ENCODE measurements at regions not wholly inside any gene's neighbourhood (a gene's known extent, or its start where the extent isn't known, plus 50 kb on each side); places are given as distances from the start of the nearest gene placed in this dataset.

DNA sequence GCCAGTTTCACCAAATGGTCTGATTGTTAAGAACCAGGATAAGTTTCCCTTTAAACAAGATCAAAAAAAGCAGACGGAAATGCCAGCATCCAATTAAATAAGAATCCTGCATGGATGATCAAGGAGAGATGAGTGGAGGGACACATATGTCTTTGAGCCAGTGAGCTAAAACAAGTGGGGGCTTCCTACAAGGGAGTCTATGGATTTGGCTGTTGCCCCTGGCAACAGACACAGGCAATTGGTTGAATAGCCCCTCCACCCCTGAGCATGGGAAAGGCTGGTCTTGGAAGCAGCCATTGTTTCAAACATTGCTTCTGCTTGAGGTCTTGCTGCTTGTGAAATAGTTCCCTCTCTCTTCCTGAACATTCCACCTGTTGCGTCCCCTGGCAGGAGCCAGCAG is 374.7 kb upstream of the ERCC4 start:
- Mint-ChIP-seq H3K36me3 (no peaks in the 10 kb centered on the region), H3K9me3 (peaks cover 0 to 14% of the 10 kb centered on the region in 2 donors), H3K27ac (no peak overlapping the region)
- ATAC-seq (no peak), DNase-seq (ENCODE audit: low spot score in 2 of 2) (no peak)

DNA sequence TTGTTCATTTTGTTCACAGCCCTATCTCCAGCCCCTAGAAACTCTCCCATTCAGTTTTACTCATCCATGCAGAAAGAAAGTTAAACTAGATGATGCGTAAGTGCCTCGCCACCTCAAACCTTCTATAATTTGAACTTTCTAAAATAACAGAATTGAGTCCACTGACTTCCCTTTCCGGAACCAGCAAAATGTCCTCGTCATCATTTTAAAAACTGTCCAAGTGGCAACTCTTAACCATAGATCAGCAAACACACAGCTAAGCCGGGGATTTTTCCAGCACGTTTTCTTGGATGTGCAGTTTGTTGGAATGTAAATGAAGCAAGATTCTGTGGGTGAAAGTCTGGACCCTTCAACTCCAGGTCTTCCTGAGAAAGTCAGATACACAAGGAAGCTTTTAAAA is 369.7 kb upstream of the ERCC4 start:
- Mint-ChIP-seq H3K36me3 (no peaks in the 10 kb centered on the region), H3K9me3 (peaks cover 0 to 11% of the 10 kb centered on the region in 2 donors), H3K27ac (no peak overlapping the region)
- ATAC-seq (no peak), DNase-seq (ENCODE audit: low spot score in 2 of 2) (no peak)

DNA sequence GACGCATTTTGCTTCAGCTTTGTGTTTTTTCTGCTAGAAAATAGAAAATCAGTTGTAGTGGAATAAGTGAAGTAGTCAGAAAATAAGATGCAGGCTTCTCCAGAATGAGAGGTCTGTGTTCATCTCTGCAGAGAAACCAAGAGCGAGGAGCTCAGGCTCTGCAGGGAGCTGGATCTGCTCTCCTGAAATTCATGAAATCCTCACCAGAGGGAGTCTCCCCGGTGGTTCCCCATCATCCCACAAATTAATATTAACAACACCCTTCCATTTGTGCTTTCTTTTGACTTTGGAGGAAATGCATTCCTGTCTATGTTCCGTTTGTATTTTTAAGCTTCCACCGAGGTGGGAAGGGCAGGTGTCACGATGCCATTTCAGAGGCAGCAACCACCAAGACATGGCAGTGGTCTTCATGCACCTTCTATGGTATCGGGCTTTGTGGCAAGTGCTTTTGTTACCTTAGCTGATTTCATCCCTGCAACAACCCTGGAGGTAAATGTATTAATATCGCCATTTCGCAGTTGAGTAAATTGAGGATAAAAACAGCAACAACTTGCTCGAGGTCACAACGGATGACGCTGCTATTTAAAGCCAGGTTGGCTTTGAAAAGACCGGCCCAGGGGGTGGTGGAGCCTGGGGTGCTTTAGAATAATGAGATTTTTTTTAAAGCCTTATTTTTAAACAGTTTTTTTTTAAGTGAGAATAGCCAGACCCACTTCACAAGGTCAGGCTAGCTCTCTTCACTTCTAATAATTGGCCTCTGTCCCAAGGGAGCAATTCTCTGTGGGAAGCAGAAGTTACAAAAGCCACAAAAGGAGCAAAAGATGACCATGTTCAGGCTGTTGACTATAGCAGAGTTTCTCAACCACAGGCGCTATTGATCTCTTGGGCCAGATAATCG is 367.6 kb upstream of the ERCC4 start:
- Mint-ChIP-seq H3K36me3 (no peaks in the 10 kb centered on the region), H3K9me3 (peaks cover 4 to 11% of the 10 kb centered on the region in 2 donors), H3K27ac (no peak overlapping the region)
- no peak for ATAC-seq
- DNase-seq (ENCODE audit: low spot score in 2 of 2), result no peak

DNA sequence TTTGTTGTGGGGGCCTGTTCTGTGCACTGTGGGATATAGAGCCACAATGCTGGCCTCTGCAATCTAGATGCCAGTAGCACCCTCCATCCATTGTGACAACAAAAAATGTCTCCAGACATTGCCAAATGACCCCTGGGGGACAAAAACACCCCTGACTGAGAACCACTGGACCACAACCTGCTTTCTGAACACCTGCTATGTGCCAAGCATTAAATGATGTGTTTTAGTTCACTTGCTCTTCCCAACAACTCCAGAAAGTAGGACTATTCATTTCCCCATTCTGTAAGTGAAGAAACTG is 367.0 kb upstream of the ERCC4 start:
- Mint-ChIP-seq H3K27ac (no peak overlapping the region), H3K9me3 (peaks cover 4 to 11% of the 10 kb centered on the region in 2 donors), H3K36me3 (no peaks in the 10 kb centered on the region)
- no peak for DNase-seq (ENCODE audit: low spot score in 2 of 2)
- ATAC-seq, result no peak

DNA sequence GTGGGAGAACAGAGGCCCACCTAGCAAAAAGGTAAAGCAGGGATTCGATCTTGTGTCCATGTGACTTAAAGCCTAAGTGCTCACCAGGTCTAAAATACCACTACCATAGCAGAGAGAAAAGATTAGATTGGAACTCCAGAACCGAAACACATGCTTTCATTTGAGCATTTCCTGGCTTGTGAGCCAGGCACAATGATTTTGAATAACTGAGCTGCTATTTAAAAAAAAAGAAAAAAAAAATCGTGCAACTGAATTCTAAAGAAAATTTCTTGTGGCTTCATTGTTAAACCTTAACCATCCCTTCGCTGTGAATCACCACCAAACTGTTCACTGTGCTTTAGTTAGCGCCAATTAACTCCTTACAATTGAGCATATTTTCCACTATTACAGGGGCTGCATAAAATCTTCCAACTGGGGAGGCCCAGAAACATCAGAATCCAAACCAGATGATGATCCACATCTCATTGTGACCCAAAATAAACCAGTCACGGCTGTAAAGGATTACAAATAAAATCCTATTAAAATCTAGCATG is 366.4 kb upstream of the ERCC4 start:
- peaks cover 4 to 11% of the 10 kb centered on the region in 2 donors for H3K9me3 Mint-ChIP-seq
- ATAC-seq, result no peak

DNA sequence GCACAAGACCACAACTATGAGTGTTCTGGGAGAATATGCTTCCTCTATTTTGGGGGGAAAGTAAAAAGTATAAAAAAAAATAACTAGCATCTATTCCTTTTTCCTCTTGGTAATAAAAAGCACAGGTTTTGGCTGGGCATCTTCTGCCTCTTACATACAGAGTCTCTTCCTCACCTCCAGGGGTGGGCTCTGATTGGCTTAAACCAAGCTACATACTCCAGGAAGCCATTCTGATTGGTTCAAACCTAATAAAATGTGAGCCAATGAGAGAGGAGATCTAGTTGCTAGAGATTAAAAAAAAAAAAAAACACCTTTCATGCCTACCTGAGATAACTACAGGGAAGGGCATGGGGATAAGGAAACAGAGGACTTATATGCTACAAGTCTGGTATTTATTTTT is 365.9 kb upstream of the ERCC4 start:
- H3K27ac Mint-ChIP-seq, result no peak overlapping the region
- no peaks in the 10 kb centered on the region for H3K36me3 Mint-ChIP-seq
- DNase-seq (ENCODE audit: low spot score in 2 of 2) (no peak), ATAC-seq (no peak)
- H3K9me3 Mint-ChIP-seq, result peaks cover 4 to 11% of the 10 kb centered on the region in 2 donors

More for the DNA sequence above, 366.4 kb upstream of the ERCC4 start:
- DNase-seq (ENCODE audit: low spot score in 2 of 2), result no peak
- Mint-ChIP-seq H3K27ac (no peak overlapping the region), H3K36me3 (no peaks in the 10 kb centered on the region)

DNA sequence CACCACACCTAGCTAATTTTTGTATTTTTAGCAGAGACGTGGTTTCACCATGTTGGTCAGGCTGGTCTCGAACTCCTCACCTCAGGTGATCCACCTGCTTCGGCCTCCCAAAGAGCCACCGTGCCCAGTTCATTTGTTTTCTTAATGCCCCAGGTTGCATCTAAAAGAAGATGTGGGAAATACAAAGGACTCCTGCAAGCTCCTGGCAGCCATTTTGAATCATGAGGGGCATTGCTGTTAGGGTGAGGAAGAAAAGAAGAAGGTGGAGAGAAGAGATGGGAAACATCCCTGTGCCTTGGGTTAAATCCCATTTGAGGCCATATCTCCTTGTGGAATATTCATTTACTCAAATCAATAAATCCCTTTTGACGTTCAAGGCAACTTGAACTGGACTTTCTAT is 365.3 kb upstream of the ERCC4 start:
- no peak overlapping the region for H3K27ac Mint-ChIP-seq
- no peak for DNase-seq (ENCODE audit: low spot score in 2 of 2)
- peaks cover 4 to 11% of the 10 kb centered on the region in 2 donors for H3K9me3 Mint-ChIP-seq
- H3K36me3 Mint-ChIP-seq, result no peaks in the 10 kb centered on the region
- no peak for ATAC-seq

DNA sequence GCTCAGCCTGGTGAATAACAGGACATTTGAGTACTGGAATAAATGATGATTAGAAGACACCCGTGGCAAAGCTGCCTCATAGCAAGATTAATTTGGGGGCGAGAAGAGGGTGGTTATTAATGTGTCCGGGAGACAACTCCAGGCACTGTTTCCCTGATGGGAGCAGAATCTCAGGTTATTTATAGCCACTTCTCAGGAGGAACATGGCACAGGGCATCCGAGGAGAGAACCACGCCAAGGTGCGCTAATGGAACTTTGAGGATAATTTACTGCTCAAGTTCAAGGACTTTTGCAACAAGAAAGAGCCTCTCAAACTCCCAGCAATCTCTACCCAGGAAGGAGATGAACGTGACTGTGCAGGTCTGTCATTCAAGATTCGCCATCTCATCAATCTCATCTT is 362.5 kb upstream of the ERCC4 start:
- no peak for DNase-seq (ENCODE audit: low spot score in 2 of 2)

DNA sequence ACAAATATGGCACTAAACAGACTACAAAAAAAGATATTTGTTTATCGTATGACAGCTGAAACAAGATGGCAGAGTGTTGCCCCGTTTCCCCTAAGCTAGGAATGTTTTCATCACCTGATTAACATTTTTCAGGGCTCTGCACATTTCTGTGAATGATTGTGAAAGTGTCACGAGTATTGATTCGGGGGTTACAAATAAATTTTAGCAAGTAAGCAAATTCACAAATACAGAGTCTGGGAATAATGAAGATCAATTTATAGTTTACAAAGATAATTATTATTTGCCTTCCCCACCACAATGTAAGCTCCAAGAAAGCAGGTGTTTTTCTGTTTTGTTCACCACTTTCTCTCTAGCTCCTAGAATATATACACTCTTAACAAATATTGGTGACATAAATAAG is 361.2 kb upstream of the ERCC4 start:
- Mint-ChIP-seq H3K27ac (no peak overlapping the region), H3K36me3 (no peaks in the 10 kb centered on the region), H3K9me3 (peaks cover 0 to 10% of the 10 kb centered on the region in 2 donors)
- DNase-seq (ENCODE audit: low spot score in 2 of 2), result no peak
- no peak for ATAC-seq

More for the DNA sequence above, 362.5 kb upstream of the ERCC4 start:
- ATAC-seq, result no peak
- Mint-ChIP-seq H3K36me3 (no peaks in the 10 kb centered on the region), H3K27ac (no peak overlapping the region), H3K9me3 (peaks cover 6 to 10% of the 10 kb centered on the region in 2 donors)

DNA sequence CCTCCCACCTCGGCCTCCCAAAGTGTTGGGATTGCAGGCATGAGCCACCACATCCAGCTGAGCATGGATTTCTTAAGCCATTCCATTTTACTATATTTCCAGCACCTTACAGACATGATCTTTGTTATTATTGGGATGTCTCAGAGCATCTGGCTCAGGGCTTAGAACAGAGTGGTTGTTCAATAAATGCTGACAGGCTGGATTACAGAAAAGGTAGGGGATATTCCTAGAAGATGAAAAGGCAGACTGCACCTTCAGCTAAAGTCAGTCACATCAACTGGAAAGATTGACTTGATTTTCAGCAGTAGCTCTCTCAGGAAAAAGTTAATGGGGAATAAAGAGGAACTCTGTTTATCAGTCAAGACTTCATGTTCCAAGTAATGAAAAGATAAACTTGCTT is 360.3 kb upstream of the ERCC4 start:
- ATAC-seq, result no peak
- peaks cover 0 to 10% of the 10 kb centered on the region in 2 donors for H3K9me3 Mint-ChIP-seq
- DNase-seq (ENCODE audit: low spot score in 2 of 2), result no peak
- H3K36me3 Mint-ChIP-seq, result no peaks in the 10 kb centered on the region
- H3K27ac Mint-ChIP-seq, result no peak overlapping the region

DNA sequence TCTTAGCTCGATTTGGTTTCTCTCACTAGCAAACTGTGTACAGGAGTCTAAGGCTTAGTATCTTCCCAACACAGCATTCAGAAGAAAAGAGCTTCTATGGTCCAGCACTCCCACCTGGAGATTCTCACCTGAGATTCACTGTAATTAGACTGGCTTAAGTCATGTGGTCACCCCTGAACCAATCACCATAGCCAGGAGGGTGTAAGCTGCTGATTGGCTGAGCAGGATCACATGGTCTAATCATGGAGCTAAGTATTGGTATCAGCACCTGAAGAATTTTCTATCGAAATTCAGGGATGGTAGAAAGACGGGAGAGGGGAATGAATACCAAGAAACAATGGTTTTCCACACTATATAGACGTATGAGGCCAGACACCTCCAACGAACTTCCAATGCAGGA is 359.8 kb upstream of the ERCC4 start:
- DNase-seq (ENCODE audit: low spot score in 2 of 2) (no peak), ATAC-seq (no peak)
- Mint-ChIP-seq H3K9me3 (peaks cover 0 to 10% of the 10 kb centered on the region in 2 donors), H3K27ac (no peak overlapping the region), H3K36me3 (no peaks in the 10 kb centered on the region)

DNA sequence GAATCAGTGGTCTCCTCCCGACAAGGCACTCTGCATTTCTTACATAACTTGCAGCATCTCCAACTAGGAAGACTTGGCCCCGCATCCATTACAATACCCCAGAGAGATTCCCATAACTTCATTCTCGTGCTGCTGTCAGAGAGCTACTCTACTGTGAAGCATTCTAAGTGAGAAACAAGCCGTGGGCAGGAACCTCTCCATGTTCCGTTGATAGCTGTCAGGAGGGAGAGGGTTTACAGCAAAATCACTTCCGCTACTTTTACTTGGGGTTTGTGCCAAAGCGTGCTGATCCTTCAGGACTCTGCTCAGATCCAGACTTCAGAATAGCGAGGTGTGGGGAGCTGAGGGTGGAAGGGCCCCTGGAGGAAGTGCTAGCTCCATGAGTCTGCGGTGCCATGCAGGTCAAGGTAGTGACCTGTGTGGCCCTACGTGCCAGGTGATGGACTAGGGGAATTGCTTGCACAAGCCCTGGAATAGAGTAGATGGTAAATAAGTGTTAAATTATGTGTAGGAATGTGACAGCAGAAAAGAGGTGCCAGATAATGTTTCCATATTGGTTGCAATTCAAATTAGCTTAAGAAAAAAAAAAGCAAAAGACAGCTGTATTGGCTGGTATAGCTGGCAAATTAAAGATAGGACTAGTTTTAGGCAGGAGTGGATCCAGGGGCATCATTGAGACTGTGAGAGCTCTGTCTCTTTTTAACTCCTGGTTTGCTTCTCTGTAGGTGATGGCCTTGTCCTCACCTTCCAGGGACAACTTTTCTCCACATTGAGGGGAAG is 358.5 kb upstream of the ERCC4 start:
- Mint-ChIP-seq H3K9me3 (peaks cover 0 to 14% of the 10 kb centered on the region in 2 donors), H3K27ac (no peak overlapping the region), H3K36me3 (no peaks in the 10 kb centered on the region)
- no peak for ATAC-seq
- DNase-seq (ENCODE audit: low spot score in 2 of 2), result no peak

DNA sequence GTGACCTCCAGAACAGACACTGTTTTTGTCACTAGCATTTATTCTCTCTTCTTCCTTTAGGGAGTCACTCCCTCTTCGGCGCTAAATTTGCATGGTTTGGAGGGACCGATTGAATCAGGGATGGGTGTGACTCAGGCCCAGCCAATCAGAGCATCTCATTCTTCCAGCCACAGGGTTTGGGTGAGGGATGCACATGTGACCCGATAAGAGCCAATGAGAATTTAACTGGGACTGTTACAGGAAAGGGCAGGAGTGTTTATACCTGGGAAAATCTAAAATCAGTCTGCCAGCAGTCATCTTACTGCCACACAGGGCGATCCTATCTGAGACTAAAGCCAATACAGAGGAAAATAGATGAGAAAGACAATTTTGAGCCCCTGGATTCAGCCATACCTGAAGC is 351.2 kb upstream of the ERCC4 start:
- DNase-seq (ENCODE audit: low spot score in 2 of 2) (no peak), ATAC-seq (no peak)
- Mint-ChIP-seq H3K9me3 (peaks cover 4 to 12% of the 10 kb centered on the region in 2 donors), H3K36me3 (peaks cover 0 to 6% of the 10 kb centered on the region in 2 donors), H3K27ac (no peak overlapping the region)

DNA sequence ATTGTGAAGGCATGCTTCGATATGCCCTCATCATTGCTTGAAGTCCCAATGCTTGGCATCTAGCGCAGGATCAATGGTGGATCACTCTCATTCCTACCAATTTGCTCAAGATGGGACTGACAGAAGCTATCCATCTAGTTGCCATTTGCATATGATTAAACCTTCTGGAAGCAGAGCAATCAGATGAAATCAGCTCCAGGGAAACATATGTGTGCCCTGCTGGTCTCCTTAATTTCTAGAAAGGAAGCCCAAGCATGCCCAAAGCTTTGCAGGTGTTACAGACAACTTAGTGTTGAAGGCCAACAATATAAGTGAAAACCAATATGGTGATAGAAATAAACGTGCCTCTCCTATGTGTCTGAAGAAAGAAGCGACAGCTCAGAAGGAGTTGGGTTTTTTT is 350.0 kb upstream of the ERCC4 start:
- peaks cover 4 to 12% of the 10 kb centered on the region in 2 donors for H3K9me3 Mint-ChIP-seq
- DNase-seq (ENCODE audit: low spot score in 2 of 2) (no peak), ATAC-seq (no peak)
- no peak overlapping the region for H3K27ac Mint-ChIP-seq
- peaks cover 0 to 6% of the 10 kb centered on the region in 2 donors for H3K36me3 Mint-ChIP-seq

DNA sequence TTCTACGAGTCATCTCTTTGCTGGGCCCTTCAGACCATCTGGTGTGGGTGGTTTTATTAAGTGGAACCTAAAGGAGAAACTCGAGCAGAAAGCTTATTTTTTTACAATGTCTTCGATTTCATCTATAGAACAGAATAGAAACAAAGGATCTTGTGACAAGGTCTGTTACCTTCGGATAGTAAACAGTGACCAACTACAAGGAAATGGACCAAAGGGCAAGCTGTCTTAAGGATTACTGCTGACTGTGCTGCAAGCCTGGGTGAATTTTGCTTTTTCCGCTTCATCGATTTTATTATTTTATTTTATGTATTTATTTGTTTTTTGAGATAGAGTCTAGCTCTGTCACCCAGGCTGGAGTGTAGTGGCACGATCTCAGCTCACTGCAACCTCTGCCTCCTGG is 348.9 kb upstream of the ERCC4 start:
- Mint-ChIP-seq H3K9me3 (peaks cover 4 to 12% of the 10 kb centered on the region in 2 donors), H3K27ac (no peak overlapping the region), H3K36me3 (peaks cover 0 to 6% of the 10 kb centered on the region in 2 donors)
- ATAC-seq (no peak), DNase-seq (ENCODE audit: low spot score in 2 of 2) (no peak)

DNA sequence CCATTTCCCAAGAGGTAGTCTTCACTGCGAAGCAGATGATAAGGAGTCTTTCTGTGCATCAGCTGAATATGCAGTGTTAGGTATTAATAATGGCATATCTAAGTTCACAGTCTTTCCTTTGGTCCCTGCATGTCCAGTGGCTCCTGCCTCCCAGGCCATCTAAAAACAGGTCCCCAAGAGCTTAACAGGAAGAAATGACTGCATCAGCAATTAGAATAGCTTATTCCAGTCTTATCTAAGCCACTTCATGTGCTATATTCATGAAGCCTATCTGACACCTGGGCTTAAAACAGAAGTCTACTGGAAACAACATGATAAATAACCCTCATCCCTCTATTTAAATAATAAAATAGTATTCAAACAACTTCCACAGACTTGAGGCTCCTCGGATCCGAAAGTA is 346.1 kb upstream of the ERCC4 start:
- H3K36me3 Mint-ChIP-seq, result peaks cover 0 to 6% of the 10 kb centered on the region in 2 donors
- no peak for ATAC-seq
- peaks cover 0 to 9% of the 10 kb centered on the region in 2 donors for H3K9me3 Mint-ChIP-seq
- no peak overlapping the region for H3K27ac Mint-ChIP-seq
- no peak for DNase-seq (ENCODE audit: low spot score in 2 of 2)

DNA sequence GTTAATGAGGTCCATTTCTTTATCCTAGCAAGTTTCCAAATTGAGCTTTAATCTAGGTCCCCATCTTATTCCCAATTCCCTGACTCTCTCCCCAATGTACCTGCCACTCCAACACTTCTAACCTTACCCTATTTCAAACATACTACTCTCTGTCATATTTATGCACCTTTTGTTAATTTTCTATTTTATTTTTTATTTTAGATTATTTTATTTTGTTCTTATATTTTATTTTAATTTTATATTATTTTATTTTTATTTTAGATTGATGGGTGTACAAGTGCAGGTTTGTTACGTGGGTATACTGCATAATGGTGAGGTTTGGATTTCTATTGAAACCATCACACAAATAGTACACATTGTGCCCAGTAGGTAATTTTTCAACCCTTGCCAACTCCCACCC is 333.9 kb upstream of the ERCC4 start:
- ATAC-seq (no peak), DNase-seq (ENCODE audit: low spot score in 2 of 2) (no peak)
- no peaks in the 10 kb centered on the region for H3K36me3 Mint-ChIP-seq
- H3K9me3 Mint-ChIP-seq, result peaks cover 0 to 1% of the 10 kb centered on the region in 2 donors
- H3K27ac Mint-ChIP-seq, result no peak overlapping the region

Measured in activated naive CD4-positive, alpha-beta T cell treated with anti-CD3 and anti-CD28 coated beads, Interleukin-2, amount 50 U/mL, for 72 hours (primary cell).